MG63 (cell line): ENCODE measurements at regions not wholly inside any gene's neighbourhood (a gene's known extent, or its start where the extent isn't known, plus 50 kb on each side); places are given as distances from the start of the nearest gene placed in this dataset.

Source experiments
- DNase-seq: peaks from one replicate; pipeline ENCODE4 v3.0.0-alpha.2; 2020
- H3K27me3 ChIP-seq: fragments of 250-450 bp; sonication (Bioruptor Pico); 2 replicates; pipeline ENCODE4 v1.5.1; 2020; ENCODE audit warnings: mild to moderate bottlenecking, moderate library complexity
- H3K36me3 ChIP-seq: fragments of 250-450 bp; sonication (Bioruptor Pico); 2 replicates; pipeline ENCODE4 v1.5.1; 2020; ENCODE audit warnings: mild to moderate bottlenecking, moderate library complexity
- H3K4me3 ChIP-seq: fragments of 250-450 bp; sonication (Bioruptor Pico); 2 replicates; pipeline ENCODE4 v1.5.1; 2020; ENCODE audit warnings: mild to moderate bottlenecking, moderate library complexity
- H3K9me3 ChIP-seq: fragments of 250-450 bp; sonication (Bioruptor Pico); 2 replicates; pipeline ENCODE4 v1.5.1; 2020; ENCODE audit warnings: mild to moderate bottlenecking, moderate library complexity

GRCh38 chr3:148585671-148586379 lies 111.9 kb upstream of the AGTR1 start:
- Histone ChIP-seq H3K27me3 (no peaks in the 10 kb centered on the region), H3K4me3 (no peak overlapping the region)

GRCh38 chr3:148588291-148588690 lies 109.4 kb upstream of the AGTR1 start:
- Histone ChIP-seq H3K36me3 (no peaks in the 10 kb centered on the region), H3K4me3 (no peak overlapping the region)
- no peak for DNase-seq

More at GRCh38 chr3:148585671-148586379, 111.9 kb upstream of the AGTR1 start:
- Histone ChIP-seq H3K36me3 (no peaks in the 10 kb centered on the region), H3K9me3 (no peaks in the 10 kb centered on the region)
- DNase-seq, result no peak

DNA sequence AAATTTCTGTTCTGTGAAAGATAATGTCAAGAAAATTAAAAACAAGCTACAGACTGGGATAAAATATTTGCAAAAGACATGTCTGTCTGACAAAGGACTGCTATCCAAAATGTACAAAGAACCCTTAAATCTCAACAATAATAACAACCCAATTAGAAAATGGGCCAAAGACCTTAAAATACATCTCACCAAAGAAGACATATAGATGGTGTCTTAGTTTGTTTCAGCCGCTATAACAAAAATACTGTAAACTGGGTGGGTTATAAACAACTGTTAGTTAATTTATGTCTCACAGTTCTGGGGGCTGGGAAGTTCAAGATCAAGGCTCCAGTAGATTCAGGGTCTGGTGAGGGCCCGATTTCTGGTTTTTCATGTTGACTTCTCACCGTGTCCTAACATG lies 106.2 kb upstream of the AGTR1 start:
- H3K27me3 ChIP-seq, result no peaks in the 10 kb centered on the region
- no peaks in the 10 kb centered on the region for H3K9me3 ChIP-seq
- H3K4me3 ChIP-seq, result no peak overlapping the region
- H3K36me3 ChIP-seq, result no peaks in the 10 kb centered on the region
- no peak for DNase-seq

More at GRCh38 chr3:148588291-148588690, 109.4 kb upstream of the AGTR1 start:
- no peaks in the 10 kb centered on the region for H3K9me3 ChIP-seq
- H3K27me3 ChIP-seq, result no peaks in the 10 kb centered on the region

- Histone ChIP-seq H3K9me3 (no peaks in the 10 kb centered on the region), H3K4me3 (no peak overlapping the region), H3K27me3 (no peaks in the 10 kb centered on the region), H3K36me3 (no peaks in the 10 kb centered on the region)
- DNase-seq, result no peak
These were observed 99.1 kb upstream of the AGTR1 start for GRCh38 chr3:148598619-148599018.

GRCh38 chr3:148599481-148599880 lies 98.2 kb upstream of the AGTR1 start:
- DNase-seq, result no peak
- Histone ChIP-seq H3K27me3 (no peaks in the 10 kb centered on the region), H3K9me3 (no peaks in the 10 kb centered on the region), H3K36me3 (no peaks in the 10 kb centered on the region), H3K4me3 (no peak overlapping the region)

DNA sequence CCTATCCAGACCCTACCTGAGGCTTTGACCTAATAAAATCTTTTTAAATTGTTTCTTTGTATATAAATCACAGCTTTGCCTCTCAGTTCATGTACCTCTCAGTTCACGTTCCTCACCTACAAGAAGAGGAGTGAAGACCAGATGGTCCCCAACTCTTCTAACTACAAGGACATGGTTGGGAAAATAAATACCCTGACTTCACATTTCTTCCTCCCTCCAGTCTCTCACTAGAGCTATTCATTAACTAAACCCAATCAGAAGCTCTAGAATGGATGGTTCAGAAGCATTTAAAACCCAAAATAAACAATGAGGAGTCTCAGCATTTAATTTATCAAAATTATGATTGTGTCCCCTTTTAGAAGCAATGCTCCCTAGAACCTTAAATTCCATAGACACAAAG lies 97.3 kb upstream of the AGTR1 start:
- Histone ChIP-seq H3K27me3 (no peaks in the 10 kb centered on the region), H3K36me3 (no peaks in the 10 kb centered on the region), H3K4me3 (no peak overlapping the region), H3K9me3 (no peaks in the 10 kb centered on the region)
- DNase-seq, result no peak

- Histone ChIP-seq H3K4me3 (no peak overlapping the region), H3K36me3 (no peaks in the 10 kb centered on the region), H3K9me3 (no peaks in the 10 kb centered on the region), H3K27me3 (no peaks in the 10 kb centered on the region)
- DNase-seq, result no peak
These were observed 96.6 kb upstream of the AGTR1 start for GRCh38 chr3:148600902-148601765.

- Histone ChIP-seq H3K4me3 (no peak overlapping the region), H3K36me3 (no peaks in the 10 kb centered on the region), H3K9me3 (no peaks in the 10 kb centered on the region), H3K27me3 (no peaks in the 10 kb centered on the region)
- no peak for DNase-seq
These were observed 95.7 kb upstream of the AGTR1 start for GRCh38 chr3:148601766-148602685.

GRCh38 chr3:148604270-148605085 lies 93.2 kb upstream of the AGTR1 start:
- Histone ChIP-seq H3K9me3 (no peaks in the 10 kb centered on the region), H3K27me3 (no peaks in the 10 kb centered on the region), H3K36me3 (no peaks in the 10 kb centered on the region), H3K4me3 (no peak overlapping the region)
- DNase-seq, result peak; percentile 47

- DNase-seq, result no peak
- Histone ChIP-seq H3K9me3 (no peaks in the 10 kb centered on the region), H3K36me3 (no peaks in the 10 kb centered on the region), H3K4me3 (no peak overlapping the region), H3K27me3 (no peaks in the 10 kb centered on the region)
These were observed 92.2 kb upstream of the AGTR1 start for GRCh38 chr3:148605521-148605920.

GRCh38 chr3:148606979-148607378 lies 90.7 kb upstream of the AGTR1 start:
- Histone ChIP-seq H3K36me3 (no peaks in the 10 kb centered on the region), H3K4me3 (no peak overlapping the region), H3K27me3 (no peaks in the 10 kb centered on the region), H3K9me3 (no peaks in the 10 kb centered on the region)
- DNase-seq, result no peak

DNA sequence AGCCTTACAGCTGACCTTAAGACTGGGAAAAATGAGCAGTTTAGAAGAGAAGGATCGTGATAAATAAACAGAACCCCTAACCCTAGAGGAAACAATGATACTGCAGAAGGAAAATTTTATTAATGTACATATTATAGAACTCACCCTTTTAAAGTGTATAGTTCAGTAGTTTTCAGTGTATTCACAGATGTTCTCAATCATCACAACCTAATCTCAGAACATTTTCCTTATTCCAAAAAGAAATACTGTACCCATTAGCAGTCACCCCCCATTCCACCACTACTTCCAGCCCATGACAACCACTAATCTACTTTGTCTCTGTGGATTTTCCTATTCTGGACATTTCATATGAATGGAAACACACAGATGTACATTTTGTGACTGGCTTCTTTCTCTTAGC lies 90.2 kb upstream of the AGTR1 start:
- Histone ChIP-seq H3K36me3 (no peaks in the 10 kb centered on the region), H3K4me3 (no peak overlapping the region), H3K27me3 (no peaks in the 10 kb centered on the region), H3K9me3 (no peaks in the 10 kb centered on the region)
- DNase-seq, result no peak

DNA sequence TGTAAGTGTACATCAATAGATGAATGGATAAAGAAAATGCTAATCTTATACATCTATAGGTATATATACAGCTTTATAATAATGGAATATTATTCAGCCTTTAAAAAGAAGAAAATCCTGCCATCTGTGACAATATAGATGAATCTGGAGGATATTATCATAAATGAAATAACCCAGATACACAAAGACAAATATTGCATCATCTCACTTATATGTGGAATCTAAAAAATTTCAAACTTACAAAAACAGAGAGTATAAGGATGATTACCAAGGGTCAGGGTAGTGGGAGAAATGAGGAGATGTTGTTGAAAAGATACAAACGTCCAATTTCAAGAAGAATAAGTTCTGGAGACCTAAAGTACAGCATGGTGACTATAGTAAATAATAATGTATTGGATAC lies 85.4 kb upstream of the AGTR1 start:
- Histone ChIP-seq H3K9me3 (no peaks in the 10 kb centered on the region), H3K4me3 (no peak overlapping the region), H3K36me3 (no peaks in the 10 kb centered on the region), H3K27me3 (no peaks in the 10 kb centered on the region)
- no peak for DNase-seq

DNA sequence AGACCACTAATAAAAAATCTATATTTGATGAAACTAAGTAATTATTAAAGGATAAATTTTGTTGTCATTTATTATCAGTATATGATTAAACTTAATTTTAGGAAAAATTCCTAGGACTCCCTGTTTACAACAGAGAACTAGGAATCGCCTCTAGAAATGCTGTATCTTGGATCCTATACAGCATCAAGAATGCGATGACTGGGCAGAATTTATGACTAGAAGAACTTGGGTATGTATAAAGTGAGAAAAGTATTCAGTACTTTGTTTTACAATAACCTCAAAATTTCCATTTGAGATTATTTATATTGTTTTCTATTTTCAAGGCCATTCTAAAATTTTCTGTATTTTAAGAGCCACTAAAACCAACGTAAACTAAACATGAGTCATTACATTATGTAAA lies 82.3 kb upstream of the AGTR1 start:
- no peak for DNase-seq
- Histone ChIP-seq H3K36me3 (no peaks in the 10 kb centered on the region), H3K27me3 (no peaks in the 10 kb centered on the region), H3K4me3 (no peak overlapping the region), H3K9me3 (no peaks in the 10 kb centered on the region)

DNA sequence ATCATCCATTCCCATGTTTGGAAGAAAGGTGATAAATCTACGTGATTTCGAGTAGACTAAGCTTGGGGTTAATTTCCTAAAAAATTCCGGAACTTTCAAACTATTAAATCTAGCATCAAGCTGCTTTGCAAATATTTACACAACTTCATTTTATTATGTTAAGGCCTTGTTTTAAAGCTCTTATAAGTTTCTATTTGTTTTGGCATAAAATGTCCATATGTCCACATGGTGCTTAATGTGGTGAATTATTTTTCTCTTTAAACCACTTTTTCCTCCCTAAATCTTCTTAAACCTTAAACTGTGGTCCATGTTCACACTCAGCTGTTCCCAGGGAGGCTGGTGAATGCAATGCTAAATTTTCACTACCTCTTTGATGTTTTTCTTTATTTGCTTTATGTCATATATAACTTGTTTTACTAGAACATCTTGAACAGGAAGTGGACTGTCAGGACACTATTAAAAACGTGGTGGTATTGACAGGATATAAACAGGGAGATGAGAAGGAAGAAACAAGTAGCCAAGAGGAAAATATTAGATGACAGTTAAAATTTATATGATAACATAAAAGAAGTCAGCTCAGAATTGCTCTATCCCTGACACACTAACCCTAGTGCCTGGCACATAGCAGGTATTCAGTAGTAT lies 72.5 kb upstream of the AGTR1 start:
- DNase-seq, result no peak
- H3K4me3 ChIP-seq, result no peak overlapping the region
- H3K36me3 ChIP-seq, result no peaks in the 10 kb centered on the region
- H3K27me3 ChIP-seq, result no peaks in the 10 kb centered on the region
- no peaks in the 10 kb centered on the region for H3K9me3 ChIP-seq

DNA sequence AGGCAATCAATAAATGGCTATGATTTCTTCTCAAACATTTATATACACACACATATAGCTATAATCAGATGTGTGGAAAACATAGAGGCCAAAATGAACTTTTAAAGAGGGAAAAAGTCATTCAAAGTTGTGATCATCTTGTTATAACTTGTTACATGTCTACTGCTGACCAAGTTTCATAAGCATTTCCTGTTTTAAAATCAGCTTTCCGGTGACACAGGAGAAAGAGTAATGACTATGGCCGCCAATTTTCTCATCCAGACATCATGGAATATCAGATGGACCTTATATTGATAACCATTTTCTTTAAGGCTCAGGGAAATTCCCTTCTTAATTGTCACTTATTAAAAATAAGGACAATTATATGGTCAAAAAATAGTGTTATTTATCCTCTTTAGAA lies 71.7 kb upstream of the AGTR1 start:
- H3K9me3 ChIP-seq, result no peaks in the 10 kb centered on the region
- no peak for DNase-seq
- H3K36me3 ChIP-seq, result no peaks in the 10 kb centered on the region
- no peak overlapping the region for H3K4me3 ChIP-seq
- no peaks in the 10 kb centered on the region for H3K27me3 ChIP-seq
